GM12878 (cell line): ENCODE measurements at regions not wholly inside any gene's neighbourhood (a gene's known extent, or its start where the extent isn't known, plus 50 kb on each side); places are given as distances from the start of the nearest gene placed in this dataset.

Source experiments
- ATAC-seq: fragments of 200-7000 bp; cut with Tn5 transposase; 3 replicates; pipeline ENCODE4 v1.9.1; 2020; ENCODE audit warnings: mild to moderate bottlenecking, moderate library complexity
- BruUV-seq: library from RNA; stranded (reverse); fragments of 400-500 nt; replicated peaks from 2 replicates; lab custom pipeline; 2021; lab: Mats Ljungman, UMichigan
- CTCF ChIA-PET: fragments of 300-600 bp; sonication (Branson Sonifier 250); formaldehyde crosslinking; extraction: SDS; loops from one replicate; lab custom pipeline; 2021; ENCODE audit warnings: inconsistent platforms; lab: Yijun Ruan, JAX
- POLR2A ChIA-PET: fragments of 350-600 bp; formaldehyde crosslinking; extraction: SDS; loops from one replicate; lab custom pipeline; 2021; ENCODE audit warnings: inconsistent platforms; lab: Charles Lee
- RAD21 ChIA-PET: fragments of 300-600 bp; sonication (Branson Sonifier 250); formaldehyde crosslinking; loops from one replicate; lab custom pipeline; 2023; ENCODE audit warnings: antibody characterized with exemption; ENCODE audit not compliant: unreplicated experiment; lab: Charles Lee
- SMC1A ChIA-PET: fragments of 300-600 bp; sonication (Branson Sonifier 250); formaldehyde crosslinking; loops from one replicate; lab custom pipeline; 2023; ENCODE audit not compliant: unreplicated experiment, uncharacterized antibody; lab: Charles Lee
- DNase-seq: peaks from one replicate; pipeline ENCODE4 v3.0.0-alpha.2; 2011; ENCODE audit warnings: low read depth, low spot score
- FAIRE-seq: peaks from 3 replicates; lab custom pipeline; 2011; peaks lifted over from hg19 to GRCh38; lab: Jason Lieb, UNC
- H2AFZ ChIP-seq: 2 replicates; pipeline ENCODE4 v1.6.0; 2011; ENCODE audit warnings: low read depth, low read length, control low read depth; ENCODE audit not compliant: control insufficient read depth
- H3K27ac ChIP-seq: 2 replicates; pipeline ENCODE4 v1.5.1; 2011; ENCODE audit warnings: control low read depth; ENCODE audit not compliant: control insufficient read depth, insufficient read depth
- H3K27me3 ChIP-seq, 2 experiments: replicated peaks in 1 of 2; 2 replicates each; pipeline versions ENCODE4 v1.6.0 to v1.6.1; 2011; ENCODE audit warnings: low read length in 1 of 2; ENCODE audit not compliant: control insufficient read depth in 2 of 2, insufficient read depth in 2 of 2
- H3K36me3 ChIP-seq, 2 experiments: 2 replicates each; pipeline ENCODE4 v1.5.1; 2011; ENCODE audit warnings: low read length in 1 of 2; ENCODE audit not compliant: control insufficient read depth in 2 of 2, insufficient read depth in 2 of 2
- H3K4me1 ChIP-seq: 2 replicates; pipeline ENCODE4 v1.6.1; 2011; ENCODE audit warnings: mild to moderate bottlenecking, low read length, moderate library complexity, mixed read lengths; ENCODE audit not compliant: control insufficient read depth, insufficient read depth
- H3K4me2 ChIP-seq: 2 replicates; pipeline ENCODE4 v1.6.0; 2011; ENCODE audit warnings: control low read depth; ENCODE audit not compliant: control insufficient read depth, insufficient read depth
- H3K4me3 ChIP-seq: fragments of 200-600 bp; sonication (generic); 2 replicates; pipeline ENCODE4 v1.5.1; 2016
- H3K79me2 ChIP-seq: 2 replicates; pipeline ENCODE4 v1.6.0; 2011; ENCODE audit warnings: low read length; ENCODE audit not compliant: control insufficient read depth, insufficient read depth
- H3K9ac ChIP-seq: 2 replicates; pipeline ENCODE4 v1.8.0; 2011; ENCODE audit warnings: low read length, control low read depth, mixed read lengths; ENCODE audit not compliant: control insufficient read depth, insufficient read depth
- H3K9me3 ChIP-seq: replicated peaks from 3 replicates; pipeline ENCODE4 v1.5.1; 2011; ENCODE audit warnings: mild to moderate bottlenecking, low read length; ENCODE audit not compliant: control insufficient read depth, insufficient read depth
- H4K20me1 ChIP-seq: 2 replicates; pipeline ENCODE4 v1.6.0; 2011; ENCODE audit not compliant: control insufficient read depth, insufficient read depth
- BACH1 ChIP-seq: fragments of 450-650 bp; IDR thresholded peaks from 2 replicates; pipeline ENCODE4 v1.6.1; 2017; ENCODE audit warnings: mild to moderate bottlenecking, borderline replicate concordance
- BHLHE40 ChIP-seq, 2 experiments: fragments of 450-650 bp in 1 of 2; IDR thresholded peaks; 2 replicates each; pipeline ENCODE4 v1.6.1; 2011 to 2017; ENCODE audit warnings: low read depth in 2 of 2, borderline replicate concordance in 1 of 2, improper control_type of control experiment in 1 of 2, low read length in 1 of 2, mild to moderate bottlenecking in 1 of 2
- CBX5 ChIP-seq: sonication (generic); IDR thresholded peaks from 2 replicates; pipeline ENCODE4 v1.6.1; 2016; ENCODE audit warnings: low read depth, moderate library complexity, mild to moderate bottlenecking, inconsistent platforms
- POU2F2 ChIP-seq: IDR thresholded peaks from 3 replicates; pipeline ENCODE4 v1.6.1; 2011; ENCODE audit warnings: low read depth, mild to moderate bottlenecking, low read length, borderline replicate concordance
- SMAD1 ChIP-seq: fragments of 450-650 bp; IDR thresholded peaks from 2 replicates; pipeline ENCODE4 v1.6.1; 2018; ENCODE audit warnings: mild to moderate bottlenecking, low read depth; ENCODE audit not compliant: partially characterized antibody
- SMARCA5 ChIP-seq: fragments of 450-650 bp; IDR thresholded peaks from 2 replicates; pipeline ENCODE4 v1.6.1; 2017; ENCODE audit warnings: mild to moderate bottlenecking
- STAT3 ChIP-seq: IDR thresholded peaks from 2 replicates; pipeline ENCODE4 v1.6.1; 2011; ENCODE audit warnings: low read depth, low read length, improper control_type of control experiment
- TARDBP ChIP-seq: IDR thresholded peaks from 2 replicates; pipeline ENCODE4 v1.6.1; 2016; ENCODE audit warnings: borderline replicate concordance
- TCF7 ChIP-seq: IDR thresholded peaks from 2 replicates; pipeline ENCODE4 v1.6.1; 2014; ENCODE audit warnings: antibody characterized with exemption, borderline replicate concordance
- ZNF24 ChIP-seq: fragments of 450-650 bp; IDR thresholded peaks from 2 replicates; pipeline ENCODE4 v1.6.1; 2017; ENCODE audit warnings: antibody characterized with exemption, mild to moderate bottlenecking
- WGBS: methylation state at CpG from one replicate; pipeline ENCODE4 v1.1.6; 2016; ENCODE audit warnings: low lambda C conversion rate; ENCODE audit not compliant: insufficient replicate concordance, insufficient coverage; ENCODE audit errors: missing lambda C conversion rate; 5-methylcytosine and 5-hydroxymethylcytosine counted together
- in situ Hi-C: fragments of 300-500 bp; cut with MboI; formaldehyde crosslinking; loops from 9 replicates; pipeline ENCODE4 v1.14.3; 2018; ENCODE audit warnings: mixed read lengths
- intact Hi-C: fragments of 100-400 bp; cut with micrococcal nuclease; formaldehyde crosslinking; loops from one replicate; pipeline ENCODE4 v1.14.2; 2022; ENCODE audit not compliant: unreplicated experiment
- TF ChIP-seq, protein P1 (sequence below): fragments of 450-650 bp; IDR thresholded peaks from 2 replicates; pipeline ENCODE4 v1.6.1; 2017; ENCODE audit warnings: borderline replicate concordance
- TF ChIP-seq, protein P2 (sequence below), 3 experiments: IDR thresholded peaks in 2 of 3; conservative IDR thresholded peaks in 1 of 3; 2 replicates each; pipeline ENCODE4 v1.5.1; 2011; ENCODE audit warnings: low read depth in 3 of 3, low read length in 3 of 3, mild to moderate bottlenecking in 3 of 3, control low read depth in 2 of 3, moderate library complexity in 2 of 3, inconsistent platforms in 1 of 3, mixed read lengths in 1 of 3; ENCODE audit not compliant: control insufficient read depth in 2 of 3, insufficient read depth in 1 of 3; ENCODE audit errors: extremely low read depth in 1 of 3
- TF ChIP-seq, protein P3 (sequence below): IDR thresholded peaks from 2 replicates; pipeline ENCODE4 v1.6.1; 2012; ENCODE audit warnings: low read depth, low read length, improper control_type of control experiment

DNA sequence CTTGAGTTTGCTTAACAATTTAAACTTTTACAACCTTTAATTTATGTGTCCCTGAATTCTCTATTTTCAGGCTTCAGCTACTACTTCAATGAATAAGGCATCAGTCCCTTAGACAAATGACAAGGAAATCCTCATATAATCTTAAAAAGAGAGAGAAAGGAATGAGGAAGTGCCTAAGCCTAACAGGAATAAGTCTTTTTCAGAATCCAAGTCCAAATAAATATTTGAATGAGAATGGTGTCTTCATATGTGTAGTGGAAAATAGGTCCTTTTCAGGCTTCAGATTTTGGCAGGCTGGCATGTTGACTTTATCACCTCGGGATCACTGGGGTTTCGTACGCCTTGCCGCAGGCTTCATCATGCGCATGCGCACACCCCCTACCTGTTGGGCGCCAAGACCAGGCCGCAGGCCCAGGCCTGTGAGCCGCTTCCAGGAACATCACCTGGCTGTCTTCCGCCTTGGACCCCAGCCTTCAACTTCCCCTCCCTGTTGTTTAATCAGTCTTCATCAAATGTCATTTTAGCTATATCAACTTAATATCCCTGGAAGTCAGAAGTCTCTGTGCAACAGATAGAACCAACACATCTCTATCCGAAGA lies 334.5 kb downstream of the SOX2 start:
- Histone ChIP-seq H3K4me3 (no peak overlapping the region), H2AFZ (no peak overlapping the region), H3K4me2 (no peak overlapping the region), H3K9me3 (no peaks in the 10 kb centered on the region), H3K4me1 (no peaks in the 10 kb centered on the region), H3K27ac (no peak overlapping the region), H3K36me3 (no peaks in the 10 kb centered on the region), H4K20me1 (no peaks in the 10 kb centered on the region), H3K9ac (no peak overlapping the region), H3K79me2 (no peaks in the 10 kb centered on the region), H3K27me3 (no peaks in the 10 kb centered on the region)
- TF ChIP-seq ZNF24 (no peak), POU2F2 (no peak), BACH1 (no peak), CBX5 (no peak), TCF7 (no peak), TARDBP (no peak)
- TF ChIP-seq, protein P1, sequence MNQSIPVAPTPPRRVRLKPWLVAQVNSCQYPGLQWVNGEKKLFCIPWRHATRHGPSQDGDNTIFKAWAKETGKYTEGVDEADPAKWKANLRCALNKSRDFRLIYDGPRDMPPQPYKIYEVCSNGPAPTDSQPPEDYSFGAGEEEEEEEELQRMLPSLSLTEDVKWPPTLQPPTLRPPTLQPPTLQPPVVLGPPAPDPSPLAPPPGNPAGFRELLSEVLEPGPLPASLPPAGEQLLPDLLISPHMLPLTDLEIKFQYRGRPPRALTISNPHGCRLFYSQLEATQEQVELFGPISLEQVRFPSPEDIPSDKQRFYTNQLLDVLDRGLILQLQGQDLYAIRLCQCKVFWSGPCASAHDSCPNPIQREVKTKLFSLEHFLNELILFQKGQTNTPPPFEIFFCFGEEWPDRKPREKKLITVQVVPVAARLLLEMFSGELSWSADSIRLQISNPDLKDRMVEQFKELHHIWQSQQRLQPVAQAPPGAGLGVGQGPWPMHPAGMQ, result no peak
- ATAC-seq, result no peak
- WGBS, result 79% methylated on average over 11 of the region's 11 CpGs
- ChIA-PET SMC1A (no interaction called here), CTCF (no interaction called here), POLR2A (interaction anchor here (0.6 kb wide), 1 partner anchor 9 kb away, joined by 4 read pairs; no protein-coding TSS in a partner anchor), RAD21 (no interaction called here)
- intact Hi-C loops, result no loop called here
- BruUV-seq, result no TSS peak
- in situ Hi-C loops, result no loop called here
- DNase-seq, result no peak
- FAIRE-seq, result no peak

DNA sequence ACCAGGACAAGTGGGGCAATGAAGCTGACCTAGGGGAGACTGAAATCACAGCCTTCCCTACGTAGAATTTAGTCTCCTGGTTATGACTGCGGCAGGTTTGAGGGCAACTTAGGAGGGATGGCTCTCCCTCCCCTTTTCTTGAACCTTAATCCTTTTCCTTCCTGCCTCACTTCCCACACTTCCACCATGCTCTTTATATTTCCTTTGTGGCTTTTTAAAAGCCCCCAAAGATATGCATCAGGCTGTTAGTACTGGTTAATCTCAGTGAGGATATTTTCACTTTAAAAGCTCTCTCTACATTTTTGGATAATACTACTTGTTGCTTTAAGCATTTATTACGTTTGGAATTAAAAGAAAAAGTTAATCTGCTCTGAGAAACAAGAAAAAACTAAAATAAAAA lies 339.2 kb downstream of the SOX2 start:
- no peak overlapping the region for H3K4me2 ChIP-seq
- no peak overlapping the region for H3K27ac ChIP-seq
- POLR2A ChIA-PET, result no interaction called here
- no peak overlapping the region for H3K9ac ChIP-seq
- H3K4me1 ChIP-seq, result no peaks in the 10 kb centered on the region
- no peaks in the 10 kb centered on the region for H3K27me3 ChIP-seq
- no peaks in the 10 kb centered on the region for H4K20me1 ChIP-seq
- intact Hi-C loops (no loop called here), in situ Hi-C loops (no loop called here)
- CTCF ChIA-PET, result no interaction called here
- H3K9me3 ChIP-seq, result no peaks in the 10 kb centered on the region
- BruUV-seq, result no TSS peak
- no peak for FAIRE-seq
- RAD21 ChIA-PET, result no interaction called here
- no peak for DNase-seq
- SMC1A ChIA-PET, result no interaction called here
- 37% methylated on average over 3 of the region's 3 CpGs for WGBS
- ATAC-seq, result no peak
- no peaks in the 10 kb centered on the region for H3K79me2 ChIP-seq
- H3K36me3 ChIP-seq, result no peaks in the 10 kb centered on the region
- H2AFZ ChIP-seq, result no peak overlapping the region
- no peak overlapping the region for H3K4me3 ChIP-seq
- no peak for TF ChIP-seq STAT3
- TF ChIP-seq SMAD1, result no peak
- no peak for TF ChIP-seq SMARCA5
- TF ChIP-seq, protein P2, sequence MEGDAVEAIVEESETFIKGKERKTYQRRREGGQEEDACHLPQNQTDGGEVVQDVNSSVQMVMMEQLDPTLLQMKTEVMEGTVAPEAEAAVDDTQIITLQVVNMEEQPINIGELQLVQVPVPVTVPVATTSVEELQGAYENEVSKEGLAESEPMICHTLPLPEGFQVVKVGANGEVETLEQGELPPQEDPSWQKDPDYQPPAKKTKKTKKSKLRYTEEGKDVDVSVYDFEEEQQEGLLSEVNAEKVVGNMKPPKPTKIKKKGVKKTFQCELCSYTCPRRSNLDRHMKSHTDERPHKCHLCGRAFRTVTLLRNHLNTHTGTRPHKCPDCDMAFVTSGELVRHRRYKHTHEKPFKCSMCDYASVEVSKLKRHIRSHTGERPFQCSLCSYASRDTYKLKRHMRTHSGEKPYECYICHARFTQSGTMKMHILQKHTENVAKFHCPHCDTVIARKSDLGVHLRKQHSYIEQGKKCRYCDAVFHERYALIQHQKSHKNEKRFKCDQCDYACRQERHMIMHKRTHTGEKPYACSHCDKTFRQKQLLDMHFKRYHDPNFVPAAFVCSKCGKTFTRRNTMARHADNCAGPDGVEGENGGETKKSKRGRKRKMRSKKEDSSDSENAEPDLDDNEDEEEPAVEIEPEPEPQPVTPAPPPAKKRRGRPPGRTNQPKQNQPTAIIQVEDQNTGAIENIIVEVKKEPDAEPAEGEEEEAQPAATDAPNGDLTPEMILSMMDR (IDR thresholded peaks at IDR 0.05 in 2 of 3, conservative IDR thresholded peaks at IDR 0.05 in 1 of 3; ENCODE audit: control insufficient read depth in 2 of 3, extremely low read depth in 1 of 3, insufficient read depth in 1 of 3, low read depth in 3 of 3, low read length in 3 of 3), result no peak
- TF ChIP-seq, protein P3, sequence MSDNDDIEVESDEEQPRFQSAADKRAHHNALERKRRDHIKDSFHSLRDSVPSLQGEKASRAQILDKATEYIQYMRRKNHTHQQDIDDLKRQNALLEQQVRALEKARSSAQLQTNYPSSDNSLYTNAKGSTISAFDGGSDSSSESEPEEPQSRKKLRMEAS, result no peak
- TF ChIP-seq BHLHE40 (IDR thresholded peaks at IDR 0.05; ENCODE audit: borderline replicate concordance in 1 of 2, low read depth in 2 of 2, low read length in 1 of 2), result no peak
